DOHH2 (cell line): ENCODE measurements at regions not wholly inside any gene's neighbourhood (a gene's known extent, or its start where the extent isn't known, plus 50 kb on each side); places are given as distances from the start of the nearest gene placed in this dataset.

Experiments used
- CTCF ChIP-seq: fragments of 200-600 bp; sonication (generic); IDR thresholded peaks from one replicate; pipeline ENCODE4 v1.5.1; 2014; ENCODE audit warnings: antibody characterized with exemption, mild to moderate bottlenecking, low read depth, low read length; ENCODE audit not compliant: poor library complexity, severe bottlenecking
- EZH2phosphoT487 ChIP-seq: fragments of 200-600 bp; sonication (generic); IDR thresholded peaks from 2 replicates; pipeline ENCODE4 v1.6.1; 2017; ENCODE audit warnings: borderline replicate concordance, mild to moderate bottlenecking, antibody characterized with exemption, low read length, moderate library complexity, mixed read lengths

- no peak for TF ChIP-seq CTCF
- no peak for TF ChIP-seq EZH2phosphoT487
These were observed 138.1 kb downstream of the CD164 start for GRCh38 chr6:109243863-109244825.
